Activated naive CD8-positive, alpha-beta T cell treated with anti-CD3 and anti-CD28 coated beads for 36 hours (primary cell): ENCODE measurements at regions not wholly inside any gene's neighbourhood (a gene's known extent, or its start where the extent isn't known, plus 50 kb on each side); places are given as distances from the start of the nearest gene placed in this dataset.

Experiments
- DNase-seq: peaks from one replicate; pipeline ENCODE4 v3.0.0; 2021
- H3K27ac Mint-ChIP-seq: one replicate; pipeline ENCODE4 v1.8.0; 2022; ENCODE audit warnings: mild to moderate bottlenecking, moderate library complexity, mixed read lengths
- H3K27me3 Mint-ChIP-seq: one replicate; pipeline ENCODE4 v1.8.0; 2022; ENCODE audit warnings: mild to moderate bottlenecking, mixed read lengths
- H3K36me3 Mint-ChIP-seq: one replicate; pipeline ENCODE4 v1.8.0; 2021; ENCODE audit warnings: mild to moderate bottlenecking, mixed read lengths
- H3K4me1 Mint-ChIP-seq: one replicate; pipeline ENCODE4 v1.8.0; 2021; ENCODE audit warnings: mixed read lengths
- H3K4me3 Mint-ChIP-seq: one replicate; pipeline ENCODE4 v1.8.0; 2022; ENCODE audit warnings: mild to moderate bottlenecking, moderate library complexity, mixed read lengths
- H3K9me3 Mint-ChIP-seq: one replicate; pipeline ENCODE4 v1.8.0; 2022; ENCODE audit warnings: mixed read lengths

DNA sequence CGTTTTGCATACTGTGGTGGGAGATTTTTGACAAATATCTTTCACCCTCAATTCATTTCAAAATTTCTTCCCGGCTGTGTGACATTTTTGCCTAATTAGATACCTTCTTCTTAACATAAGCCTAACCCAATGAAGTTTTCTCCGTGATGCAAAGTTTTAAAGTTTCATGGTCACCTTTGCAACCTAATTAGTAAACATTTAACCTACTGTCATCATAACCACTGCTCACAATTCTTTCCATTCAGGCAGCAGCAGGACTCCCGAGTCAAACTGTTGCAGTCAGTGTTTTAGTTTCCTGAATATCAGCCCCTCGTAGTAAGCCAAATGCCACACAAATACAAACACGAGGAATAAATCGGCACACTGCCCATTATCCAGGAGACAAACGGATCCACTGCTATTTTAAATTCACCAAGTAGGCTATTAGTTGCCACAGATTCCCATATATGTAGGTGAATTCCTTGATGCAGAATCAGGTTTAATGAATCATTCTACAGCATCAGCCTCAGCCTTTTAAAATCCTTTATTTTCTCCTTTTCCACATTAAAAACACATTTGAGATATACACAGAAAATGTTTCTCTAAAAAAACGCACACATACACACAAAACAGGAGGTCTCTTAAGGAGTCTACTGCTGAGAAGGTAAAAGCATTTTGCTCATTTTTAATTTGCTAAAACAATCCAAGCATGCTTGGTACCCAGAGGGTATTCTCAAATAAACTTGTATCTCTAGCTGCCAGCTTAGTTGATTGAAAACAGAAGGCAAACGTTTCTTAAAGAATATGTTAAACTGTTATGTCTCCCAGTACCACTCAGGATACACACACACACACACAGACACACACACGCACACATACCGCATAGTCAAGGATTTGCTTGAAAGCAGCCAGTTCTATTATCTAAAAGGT lies 106.5 kb upstream of the KCTD1 start:
- DNase-seq: no peak
- Mint-ChIP-seq H3K27ac (no peak overlapping the region), H3K4me3 (no peak overlapping the region), H3K27me3 (peaks cover 88% of the 10 kb centered on the region), H3K9me3 (no peaks in the 10 kb centered on the region), H3K4me1 (peaks cover 12% of the 10 kb centered on the region), H3K36me3 (no peaks in the 10 kb centered on the region)

DNA sequence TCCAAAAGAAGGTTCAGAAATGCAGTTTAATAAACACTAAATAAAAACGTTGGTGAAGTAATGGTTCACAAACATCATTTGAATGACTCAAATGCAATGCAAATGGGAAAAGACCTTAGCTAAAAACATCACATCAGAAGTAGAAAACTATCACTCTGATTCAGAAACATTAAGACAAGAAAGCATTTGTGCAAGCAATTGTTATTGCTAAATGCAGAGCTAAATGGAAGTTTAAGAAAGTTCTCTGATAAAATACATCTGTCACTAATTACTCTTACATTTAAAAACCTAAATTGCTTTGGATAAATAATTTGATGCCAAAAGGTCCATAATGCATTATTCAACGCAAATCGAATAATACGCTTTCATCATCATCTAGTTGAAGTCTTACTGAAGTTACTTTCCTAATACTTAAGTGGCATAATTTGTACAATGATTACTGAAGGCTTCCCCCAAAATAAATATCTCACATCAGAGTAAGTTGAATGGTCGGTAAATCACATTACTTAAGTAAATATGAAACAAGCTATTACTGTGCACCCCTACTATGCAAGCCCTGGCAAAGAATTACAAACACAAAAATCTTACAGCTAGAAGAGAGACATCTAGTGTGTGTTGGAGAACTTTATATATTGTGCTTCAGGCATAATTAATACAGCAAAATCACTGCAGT lies 105.7 kb upstream of the KCTD1 start:
- Mint-ChIP-seq H3K9me3 (no peaks in the 10 kb centered on the region), H3K36me3 (no peaks in the 10 kb centered on the region), H3K27me3 (peaks cover 85% of the 10 kb centered on the region), H3K4me1 (peaks cover 12% of the 10 kb centered on the region), H3K4me3 (no peak overlapping the region), H3K27ac (no peak overlapping the region)
- no peak for DNase-seq

DNA sequence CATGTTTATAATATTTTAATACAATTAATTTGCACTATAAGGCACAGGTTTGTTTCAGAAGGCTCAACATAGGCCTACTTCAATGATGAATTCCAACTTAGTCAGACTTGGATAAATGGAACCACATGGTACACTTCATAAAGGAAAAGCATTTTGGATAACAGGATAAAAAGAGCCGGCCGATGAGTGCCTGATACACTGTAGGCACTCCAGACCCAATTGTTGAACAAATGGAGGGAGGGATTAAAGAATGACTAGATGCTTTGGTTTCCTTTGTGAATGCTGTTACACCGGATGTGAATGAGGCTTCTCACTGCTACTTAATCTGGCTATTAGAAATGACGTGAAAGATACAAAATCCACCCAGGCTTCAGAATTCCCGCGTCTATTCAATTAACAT lies 104.1 kb upstream of the KCTD1 start:
- Mint-ChIP-seq H3K27me3 (peaks cover 71% of the 10 kb centered on the region), H3K9me3 (no peaks in the 10 kb centered on the region), H3K4me1 (peaks cover 9% of the 10 kb centered on the region), H3K36me3 (no peaks in the 10 kb centered on the region), H3K4me3 (no peak overlapping the region), H3K27ac (no peak overlapping the region)
- DNase-seq: no peak

DNA sequence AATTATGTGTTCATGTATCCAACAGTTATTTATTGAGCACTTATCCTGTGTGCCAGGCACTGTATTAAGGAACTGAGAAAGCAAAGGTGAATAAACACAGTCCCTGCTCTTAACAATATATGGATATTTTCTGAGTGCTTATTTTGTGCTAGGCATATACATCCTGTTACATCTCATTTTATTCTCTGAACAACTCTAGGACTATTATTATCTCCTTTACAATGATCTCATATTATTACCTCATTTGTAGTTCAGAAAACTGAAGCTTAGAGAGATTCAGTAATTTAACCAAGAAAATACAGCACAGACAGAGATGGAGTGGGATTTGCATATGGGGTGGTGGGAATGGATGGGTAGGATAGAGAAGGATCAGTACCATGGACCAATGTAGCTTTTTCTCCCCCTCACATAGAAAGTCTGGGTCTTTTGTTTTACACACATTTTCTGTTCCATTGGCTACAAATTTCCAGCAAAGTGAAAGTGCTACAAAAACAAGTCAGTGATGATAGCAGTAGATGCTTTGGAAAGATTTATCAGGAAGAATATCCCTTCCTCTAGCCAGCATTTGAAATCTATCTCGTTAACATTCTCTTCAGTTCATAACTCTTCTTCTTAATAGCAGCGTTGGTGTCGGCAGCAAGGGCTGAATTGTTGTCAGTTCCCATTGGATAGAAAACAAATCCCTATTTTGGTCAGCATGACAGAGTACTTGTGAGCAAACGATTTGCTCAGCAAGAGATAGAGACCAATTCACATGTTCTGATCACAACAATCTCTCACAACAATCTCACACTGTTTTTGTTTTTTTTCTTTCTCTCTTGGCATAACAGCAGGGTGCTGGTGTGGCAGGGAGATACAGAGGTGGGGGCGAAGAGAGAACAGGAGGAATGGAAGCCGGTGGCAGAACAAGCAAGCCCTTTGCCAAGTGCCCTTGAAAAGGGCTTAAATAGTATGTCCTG lies 102.2 kb upstream of the KCTD1 start:
- Mint-ChIP-seq H3K36me3 (no peaks in the 10 kb centered on the region), H3K27me3 (peaks cover 63% of the 10 kb centered on the region), H3K9me3 (no peaks in the 10 kb centered on the region), H3K4me1 (peaks cover 4% of the 10 kb centered on the region), H3K27ac (no peak overlapping the region), H3K4me3 (no peak overlapping the region)
- DNase-seq: no peak

DNA sequence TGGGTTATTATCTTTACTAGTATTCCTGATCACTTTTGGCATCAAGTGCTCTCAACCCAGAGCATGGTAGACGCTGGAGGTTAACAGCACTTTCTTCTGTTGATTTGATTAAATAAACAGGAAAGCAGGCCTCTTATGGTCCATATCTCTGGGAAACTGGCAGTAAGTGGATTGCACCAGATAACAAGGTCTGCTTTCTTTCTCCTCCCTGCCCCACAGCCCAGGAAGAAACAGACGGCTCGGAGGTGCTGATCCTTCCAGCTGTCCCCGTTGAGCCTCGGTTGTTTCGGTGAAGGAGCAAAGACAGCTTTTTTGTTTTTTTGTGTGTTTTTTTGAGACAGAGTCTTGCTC lies 100.8 kb upstream of the KCTD1 start:
- DNase-seq: no peak

DNA sequence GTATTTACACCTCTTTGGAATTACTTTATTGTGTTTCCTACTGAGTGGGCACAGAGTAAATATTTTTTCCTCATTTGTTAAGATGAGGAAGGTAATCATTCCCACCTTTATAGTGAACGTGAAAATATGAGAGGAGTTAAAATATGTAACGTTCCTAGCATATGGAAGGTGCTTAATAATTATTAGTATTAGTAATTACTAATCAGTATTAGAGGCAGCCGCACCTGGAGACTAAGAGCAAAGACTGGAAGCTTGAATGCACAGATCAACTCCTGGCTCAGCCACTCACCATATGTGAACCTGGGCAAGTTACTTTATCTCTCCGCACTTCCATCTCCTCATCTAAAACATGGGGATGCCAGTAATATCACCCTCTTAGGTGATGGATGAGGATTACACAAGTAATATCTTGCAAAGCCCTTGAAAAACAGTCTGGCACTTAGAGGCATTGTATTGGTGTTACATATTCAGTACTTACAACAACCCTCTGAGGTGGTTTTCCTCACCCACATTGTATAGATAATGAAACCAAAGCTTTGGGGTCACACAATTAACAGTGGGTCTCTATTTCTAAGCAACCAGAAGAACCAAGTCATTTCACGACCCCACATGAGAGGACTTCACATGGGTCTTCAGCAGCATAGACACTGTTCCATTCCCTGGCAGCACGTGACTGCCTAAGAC lies 100.3 kb upstream of the KCTD1 start:
- Mint-ChIP-seq H3K4me3 (no peak overlapping the region), H3K9me3 (no peaks in the 10 kb centered on the region), H3K27me3 (peaks cover 48% of the 10 kb centered on the region), H3K36me3 (no peaks in the 10 kb centered on the region), H3K4me1 (no peaks in the 10 kb centered on the region), H3K27ac (no peak overlapping the region)
- DNase-seq: no peak

More for the DNA sequence above, 100.8 kb upstream of the KCTD1 start:
- H3K27me3 Mint-ChIP-seq: peaks cover 51% of the 10 kb centered on the region
- H3K27ac Mint-ChIP-seq: no peak overlapping the region
- H3K4me3 Mint-ChIP-seq: no peak overlapping the region
- H3K9me3 Mint-ChIP-seq: no peaks in the 10 kb centered on the region
- H3K36me3 Mint-ChIP-seq: no peaks in the 10 kb centered on the region
- no peaks in the 10 kb centered on the region for H3K4me1 Mint-ChIP-seq

DNA sequence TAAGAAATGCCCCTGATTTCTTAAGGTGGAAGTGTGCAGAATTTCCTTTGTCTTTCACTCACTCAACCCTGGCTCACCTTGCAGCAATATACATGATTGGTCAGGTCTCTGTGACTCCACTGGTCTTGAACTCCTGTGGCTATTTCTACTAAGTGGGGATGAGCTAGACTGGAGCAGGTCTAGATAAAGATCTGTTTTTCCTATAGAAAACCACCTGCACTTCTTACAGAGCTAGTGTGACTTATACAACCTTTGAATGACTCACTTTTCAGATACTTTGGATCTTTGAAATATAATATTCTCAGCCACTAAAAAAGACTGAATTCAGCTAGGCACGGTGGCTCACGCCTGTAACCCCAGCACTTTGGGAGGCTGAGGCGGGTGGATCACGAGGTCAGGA lies 98.5 kb upstream of the KCTD1 start:
- Mint-ChIP-seq H3K4me1 (no peaks in the 10 kb centered on the region), H3K9me3 (no peaks in the 10 kb centered on the region), H3K27ac (no peak overlapping the region), H3K27me3 (peaks cover 37% of the 10 kb centered on the region), H3K4me3 (no peak overlapping the region), H3K36me3 (no peaks in the 10 kb centered on the region)
- no peak for DNase-seq

DNA sequence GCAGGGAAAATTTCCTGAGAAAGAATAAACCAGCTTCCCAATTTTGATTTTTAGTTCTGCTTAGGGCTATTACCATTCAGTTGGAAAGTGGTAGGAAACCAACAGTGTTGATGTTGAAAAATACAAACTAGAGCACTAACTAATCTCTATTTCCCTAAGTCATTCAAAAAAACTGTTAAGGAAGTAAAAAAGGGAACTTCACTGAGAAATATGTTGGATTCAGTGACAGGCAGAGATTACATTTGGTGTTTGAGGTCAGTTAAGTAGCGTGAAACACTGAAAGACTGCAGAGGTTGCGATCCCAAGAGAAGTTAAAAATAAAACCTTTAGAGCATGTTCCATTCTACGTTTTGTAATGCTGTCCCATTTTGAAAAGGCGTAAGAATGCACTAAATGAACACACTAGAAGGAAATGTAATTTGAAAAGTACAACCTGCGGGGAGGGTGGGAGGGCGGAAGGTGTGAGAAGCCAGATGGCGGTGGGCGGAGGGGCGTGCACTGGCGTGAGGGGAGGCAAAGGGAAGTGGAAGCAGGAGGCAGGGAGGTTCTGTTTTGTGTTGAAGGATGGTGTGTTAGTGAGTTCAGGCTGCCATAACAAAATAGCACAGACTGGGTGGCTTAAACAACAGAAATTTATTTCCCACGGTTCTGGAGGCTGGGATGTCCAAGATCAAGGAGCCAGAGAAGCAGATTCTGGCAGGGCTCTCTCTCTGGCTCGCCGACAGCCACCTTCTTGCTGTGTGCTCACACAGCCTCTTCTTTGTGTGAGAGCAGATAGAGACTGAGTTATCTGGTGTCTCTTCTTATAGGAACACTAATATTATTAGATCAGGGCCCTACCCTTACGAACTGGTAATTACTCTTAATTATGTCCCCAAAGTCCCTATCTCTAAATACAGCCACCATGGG lies 94.3 kb upstream of the KCTD1 start:
- H3K27ac Mint-ChIP-seq: no peak overlapping the region
- H3K9me3 Mint-ChIP-seq: no peaks in the 10 kb centered on the region
- H3K4me1 Mint-ChIP-seq: no peaks in the 10 kb centered on the region
- no peaks in the 10 kb centered on the region for H3K36me3 Mint-ChIP-seq
- peaks cover 10% of the 10 kb centered on the region for H3K27me3 Mint-ChIP-seq
- no peak overlapping the region for H3K4me3 Mint-ChIP-seq
- no peak for DNase-seq

DNA sequence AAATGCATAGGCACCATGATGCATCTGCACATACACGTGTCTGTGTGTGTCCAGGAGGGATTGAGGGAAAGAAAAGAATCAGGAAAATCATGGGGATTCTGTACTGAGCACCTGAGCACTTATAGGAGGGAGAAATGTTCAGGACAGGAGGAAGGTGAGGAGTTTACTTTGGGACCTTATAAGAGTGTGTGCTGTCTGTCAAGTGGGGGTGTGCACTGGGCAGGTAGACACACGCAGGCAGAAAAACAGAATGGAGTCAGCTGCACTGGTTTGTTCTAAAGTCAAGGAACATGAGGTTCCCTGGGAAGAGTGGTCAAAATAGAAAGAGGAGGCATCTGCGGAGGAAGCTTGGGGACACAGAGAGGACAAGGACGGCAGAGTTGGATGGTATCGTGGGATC lies 92.2 kb upstream of the KCTD1 start:
- no peaks in the 10 kb centered on the region for H3K9me3 Mint-ChIP-seq
- no peak overlapping the region for H3K27ac Mint-ChIP-seq
- no peak for DNase-seq
- H3K36me3 Mint-ChIP-seq: no peaks in the 10 kb centered on the region
- H3K4me1 Mint-ChIP-seq: no peaks in the 10 kb centered on the region
- H3K27me3 Mint-ChIP-seq: peaks cover 14% of the 10 kb centered on the region
- H3K4me3 Mint-ChIP-seq: no peak overlapping the region

DNA sequence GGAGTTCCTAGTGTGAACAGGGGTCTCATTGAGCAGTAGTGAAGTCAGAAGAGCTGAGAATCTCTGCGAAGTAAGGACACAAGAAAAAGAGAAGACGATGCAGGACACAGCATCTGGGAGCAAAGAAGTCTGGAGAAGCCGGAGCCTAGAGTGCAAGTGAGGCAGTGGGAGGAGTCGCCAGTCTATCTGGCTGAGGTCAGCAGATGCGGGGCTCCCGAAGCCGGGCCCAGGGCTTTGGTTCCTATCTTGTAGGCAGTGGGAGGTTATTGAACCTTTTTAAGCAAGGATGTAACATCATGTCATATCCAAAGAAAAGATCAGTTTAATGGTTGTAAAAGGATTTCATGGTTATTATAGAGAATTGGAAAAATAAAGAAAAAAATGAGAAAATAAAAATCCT lies 90.8 kb upstream of the KCTD1 start:
- Mint-ChIP-seq H3K36me3 (no peaks in the 10 kb centered on the region), H3K27me3 (peaks cover 13% of the 10 kb centered on the region), H3K27ac (no peak overlapping the region), H3K4me1 (no peaks in the 10 kb centered on the region), H3K4me3 (no peak overlapping the region), H3K9me3 (no peaks in the 10 kb centered on the region)
- DNase-seq: no peak

DNA sequence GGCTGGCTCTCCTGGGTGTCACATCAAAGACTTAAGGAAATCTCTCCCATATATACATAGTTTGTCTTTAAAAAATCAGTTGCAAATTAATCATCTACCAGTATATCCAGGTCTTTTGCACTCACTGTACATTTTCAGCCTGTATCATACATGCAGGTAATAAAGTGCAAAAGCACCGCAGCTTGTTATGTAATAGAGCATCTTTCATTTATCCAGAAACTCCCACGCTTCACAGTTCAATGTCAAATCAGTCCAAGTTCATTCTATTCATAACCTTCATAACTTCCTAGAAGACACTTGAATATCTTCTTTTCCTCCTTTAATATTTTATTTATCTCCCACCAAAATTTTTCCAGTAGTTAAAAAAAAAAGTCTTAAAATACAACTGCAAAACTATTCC lies 89.6 kb upstream of the KCTD1 start:
- Mint-ChIP-seq H3K4me1 (no peaks in the 10 kb centered on the region), H3K27me3 (peaks cover 8% of the 10 kb centered on the region), H3K9me3 (no peaks in the 10 kb centered on the region), H3K36me3 (no peaks in the 10 kb centered on the region), H3K4me3 (no peak overlapping the region), H3K27ac (no peak overlapping the region)
- DNase-seq: no peak

DNA sequence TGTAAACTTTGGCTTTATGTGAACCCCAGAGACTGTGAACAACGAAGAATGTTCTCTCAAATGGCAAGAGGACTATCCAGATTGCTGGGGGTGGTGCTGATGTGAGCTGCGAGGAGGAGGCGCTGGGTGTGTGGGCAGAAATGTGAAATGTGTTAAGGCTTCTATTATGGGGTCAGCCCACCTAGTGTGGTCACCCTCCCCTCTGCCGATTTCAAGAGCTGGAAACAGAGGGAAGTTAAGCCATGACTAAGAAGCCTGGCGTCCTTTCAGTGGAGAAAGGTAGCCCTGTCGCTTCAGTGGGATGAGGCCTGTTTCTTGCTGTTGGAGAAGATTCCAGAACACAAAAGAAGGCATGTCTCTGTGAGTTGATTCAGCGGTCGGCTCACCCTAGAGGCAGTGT lies 89.0 kb upstream of the KCTD1 start:
- Mint-ChIP-seq H3K27me3 (peaks cover 8% of the 10 kb centered on the region), H3K36me3 (no peaks in the 10 kb centered on the region), H3K4me1 (no peaks in the 10 kb centered on the region), H3K4me3 (no peak overlapping the region), H3K9me3 (no peaks in the 10 kb centered on the region), H3K27ac (no peak overlapping the region)
- no peak for DNase-seq

DNA sequence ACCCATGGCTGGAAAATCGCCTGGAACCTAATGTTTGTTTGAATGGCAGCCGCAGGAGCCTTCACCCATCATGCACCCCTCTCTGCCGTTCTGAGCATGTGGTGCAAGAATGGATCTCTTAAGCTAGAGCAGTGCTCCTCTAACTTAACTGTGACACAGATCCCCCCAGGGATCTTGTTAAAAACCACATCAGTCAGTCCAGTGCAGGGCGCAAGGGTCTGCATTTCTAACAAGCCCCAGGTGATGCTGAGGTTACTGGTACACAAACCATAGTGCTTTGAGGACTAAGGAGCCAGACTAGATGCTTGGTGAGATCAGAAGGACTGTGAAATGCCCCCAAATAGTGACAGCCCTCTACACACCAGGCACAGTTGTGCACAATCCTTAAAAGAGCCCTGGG lies 87.1 kb upstream of the KCTD1 start:
- H3K4me3 Mint-ChIP-seq: no peak overlapping the region
- H3K36me3 Mint-ChIP-seq: no peaks in the 10 kb centered on the region
- H3K27ac Mint-ChIP-seq: no peak overlapping the region
- no peak for DNase-seq
- no peaks in the 10 kb centered on the region for H3K9me3 Mint-ChIP-seq
- no peaks in the 10 kb centered on the region for H3K4me1 Mint-ChIP-seq
- peaks cover 8% of the 10 kb centered on the region for H3K27me3 Mint-ChIP-seq

DNA sequence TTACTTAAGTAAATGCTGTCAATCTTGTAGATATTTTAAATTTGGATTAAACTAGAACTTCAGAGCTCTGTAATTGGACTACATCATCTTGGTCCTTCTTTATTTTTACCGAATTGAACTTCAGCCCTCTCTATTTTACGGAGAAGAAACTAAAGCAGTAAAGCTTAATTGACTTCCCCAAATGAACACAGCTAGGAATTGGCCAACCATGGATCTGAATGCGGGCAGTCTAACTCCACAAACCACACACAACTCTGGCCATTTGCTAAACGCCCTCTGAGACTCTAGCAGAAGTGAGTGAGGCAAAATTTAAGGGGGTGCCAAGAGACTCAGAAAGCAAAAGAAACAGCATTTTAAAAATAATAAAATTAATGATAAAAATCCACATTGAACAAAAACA lies 86.3 kb upstream of the KCTD1 start:
- peaks cover 8% of the 10 kb centered on the region for H3K27me3 Mint-ChIP-seq
- DNase-seq: no peak
- H3K4me3 Mint-ChIP-seq: no peak overlapping the region

More for the DNA sequence above, 86.3 kb upstream of the KCTD1 start:
- no peak overlapping the region for H3K27ac Mint-ChIP-seq
- H3K9me3 Mint-ChIP-seq: no peaks in the 10 kb centered on the region
- no peaks in the 10 kb centered on the region for H3K36me3 Mint-ChIP-seq
- no peaks in the 10 kb centered on the region for H3K4me1 Mint-ChIP-seq
